ENCODE measurements at regions not wholly inside any gene's neighbourhood (a gene's known extent, or its start where the extent isn't known, plus 50 kb on each side); places are given as distances from the start of the nearest gene placed in this dataset.

GRCh38 chr6:4397307-4397706 is 261.9 kb upstream of the ECI2 start:
- no peaks in the 10 kb centered on the region for H3K4me1 Mint-ChIP-seq
- WGBS, 2 experiments (ENCODE audit: insufficient coverage in 1 of 2, insufficient read length in 1 of 2) = 89 to 91% methylated on average over 4 to 5 of the region's 5 CpGs

GRCh38 chr6:4396044-4396443 is 260.7 kb upstream of the ECI2 start:
- Histone ChIP-seq H3K36me3 (ENCODE audit: control insufficient read depth, insufficient read depth, low read length) (no peaks in the 10 kb centered on the region), H3K4me3 (ENCODE audit: low read length) (no peak overlapping the region), H3K9me3 (ENCODE audit: control insufficient read depth, low read length) (no peaks in the 10 kb centered on the region), H3K4me1 (ENCODE audit: control insufficient read depth, insufficient read depth, low read length) (no peaks in the 10 kb centered on the region), H3K27me3 (ENCODE audit: control insufficient read depth, insufficient read depth, low read length, poor library complexity, severe bottlenecking) (no peaks in the 10 kb centered on the region), H3K9ac (ENCODE audit: extremely low read depth, low read length, poor library complexity, severe bottlenecking) (no peak overlapping the region), H3K27ac (ENCODE audit: low read depth, low read length) (no peak overlapping the region)
- 83% methylated on average over 2 of the region's 2 CpGs; no CpG with 5 or more reads in 1 of the 2 experiments for WGBS, 2 experiments (ENCODE audit: insufficient coverage in 1 of 2, insufficient read length in 1 of 2)
- TF ChIP-seq CTCF (conservative IDR thresholded peaks at IDR 0.05) = peak; percentile 57
- H3K9me3 Mint-ChIP-seq = no peaks in the 10 kb centered on the region
- no peak overlapping the region for H3K4me3 Mint-ChIP-seq
- no peaks in the 10 kb centered on the region for H3K36me3 Mint-ChIP-seq (ENCODE audit: low read depth)
- no peaks in the 10 kb centered on the region for H3K4me1 Mint-ChIP-seq
- no peak for DNase-seq
- H3K27ac Mint-ChIP-seq = no peak overlapping the region
- peaks cover 9% of the 10 kb centered on the region for H3K27me3 Mint-ChIP-seq (ENCODE audit: insufficient read depth)

More at GRCh38 chr6:4397307-4397706, 261.9 kb upstream of the ECI2 start:
- no peak overlapping the region for H3K4me3 ChIP-seq (ENCODE audit: low read length)
- no peak for DNase-seq
- Mint-ChIP-seq H3K4me3 (no peak overlapping the region), H3K27me3 (ENCODE audit: insufficient read depth) (peaks cover 14% of the 10 kb centered on the region), H3K27ac (no peak overlapping the region), H3K9me3 (no peaks in the 10 kb centered on the region), H3K36me3 (ENCODE audit: low read depth) (no peaks in the 10 kb centered on the region)
- TF ChIP-seq CTCF (conservative IDR thresholded peaks at IDR 0.05) = no peak
- no peaks in the 10 kb centered on the region for H3K4me1 ChIP-seq (ENCODE audit: control insufficient read depth, insufficient read depth, low read length)
- no peaks in the 10 kb centered on the region for H3K27me3 ChIP-seq (ENCODE audit: control insufficient read depth, insufficient read depth, low read length, poor library complexity, severe bottlenecking)
- no peak overlapping the region for H3K9ac ChIP-seq (ENCODE audit: extremely low read depth, low read length, poor library complexity, severe bottlenecking)
- H3K36me3 ChIP-seq (ENCODE audit: control insufficient read depth, insufficient read depth, low read length) = no peaks in the 10 kb centered on the region
- H3K9me3 ChIP-seq (ENCODE audit: control insufficient read depth, low read length) = no peaks in the 10 kb centered on the region
- no peak overlapping the region for H3K27ac ChIP-seq (ENCODE audit: low read depth, low read length)

- Mint-ChIP-seq H3K36me3 (ENCODE audit: low read depth) (no peaks in the 10 kb centered on the region), H3K9me3 (no peaks in the 10 kb centered on the region), H3K27ac (no peak overlapping the region), H3K4me3 (no peak overlapping the region), H3K27me3 (ENCODE audit: insufficient read depth) (peaks cover 7% of the 10 kb centered on the region), H3K4me1 (no peaks in the 10 kb centered on the region)
- H3K9ac ChIP-seq (ENCODE audit: extremely low read depth, low read length, poor library complexity, severe bottlenecking) = no peak overlapping the region
- no peaks in the 10 kb centered on the region for H3K27me3 ChIP-seq (ENCODE audit: control insufficient read depth, insufficient read depth, low read length, poor library complexity, severe bottlenecking)
- WGBS, 2 experiments (ENCODE audit: insufficient coverage in 1 of 2, insufficient read length in 1 of 2) = 94% methylated on average over 1 of the region's 1 CpG; no CpG with 5 or more reads in 1 of the 2 experiments
- no peak overlapping the region for H3K4me3 ChIP-seq (ENCODE audit: low read length)
- no peaks in the 10 kb centered on the region for H3K9me3 ChIP-seq (ENCODE audit: control insufficient read depth, low read length)
- no peaks in the 10 kb centered on the region for H3K36me3 ChIP-seq (ENCODE audit: control insufficient read depth, insufficient read depth, low read length)
- TF ChIP-seq CTCF (conservative IDR thresholded peaks at IDR 0.05) = no peak
- H3K27ac ChIP-seq (ENCODE audit: low read depth, low read length) = no peak overlapping the region
- no peak for DNase-seq
- no peaks in the 10 kb centered on the region for H3K4me1 ChIP-seq (ENCODE audit: control insufficient read depth, insufficient read depth, low read length)
Measured at GRCh38 chr6:4395386-4395785, 260.0 kb upstream of the ECI2 start.

Data from endodermal cell (in vitro differentiated cells).